Midbrain (tissue), 1 donor: ENCODE measurements at regions not wholly inside any gene's neighbourhood (a gene's known extent, or its start where the extent isn't known, plus 50 kb on each side); places are given as distances from the start of the nearest gene placed in this dataset.

ENCODE experiments used
- DNase-seq: peaks from one replicate; lab custom pipeline; 2025; lab: John Stamatoyannopoulos, UW

- DNase-seq, result no peak
Observed at GRCh38 chr9:16342246-16343020, 528.0 kb downstream of the BNC2 start.

DNA sequence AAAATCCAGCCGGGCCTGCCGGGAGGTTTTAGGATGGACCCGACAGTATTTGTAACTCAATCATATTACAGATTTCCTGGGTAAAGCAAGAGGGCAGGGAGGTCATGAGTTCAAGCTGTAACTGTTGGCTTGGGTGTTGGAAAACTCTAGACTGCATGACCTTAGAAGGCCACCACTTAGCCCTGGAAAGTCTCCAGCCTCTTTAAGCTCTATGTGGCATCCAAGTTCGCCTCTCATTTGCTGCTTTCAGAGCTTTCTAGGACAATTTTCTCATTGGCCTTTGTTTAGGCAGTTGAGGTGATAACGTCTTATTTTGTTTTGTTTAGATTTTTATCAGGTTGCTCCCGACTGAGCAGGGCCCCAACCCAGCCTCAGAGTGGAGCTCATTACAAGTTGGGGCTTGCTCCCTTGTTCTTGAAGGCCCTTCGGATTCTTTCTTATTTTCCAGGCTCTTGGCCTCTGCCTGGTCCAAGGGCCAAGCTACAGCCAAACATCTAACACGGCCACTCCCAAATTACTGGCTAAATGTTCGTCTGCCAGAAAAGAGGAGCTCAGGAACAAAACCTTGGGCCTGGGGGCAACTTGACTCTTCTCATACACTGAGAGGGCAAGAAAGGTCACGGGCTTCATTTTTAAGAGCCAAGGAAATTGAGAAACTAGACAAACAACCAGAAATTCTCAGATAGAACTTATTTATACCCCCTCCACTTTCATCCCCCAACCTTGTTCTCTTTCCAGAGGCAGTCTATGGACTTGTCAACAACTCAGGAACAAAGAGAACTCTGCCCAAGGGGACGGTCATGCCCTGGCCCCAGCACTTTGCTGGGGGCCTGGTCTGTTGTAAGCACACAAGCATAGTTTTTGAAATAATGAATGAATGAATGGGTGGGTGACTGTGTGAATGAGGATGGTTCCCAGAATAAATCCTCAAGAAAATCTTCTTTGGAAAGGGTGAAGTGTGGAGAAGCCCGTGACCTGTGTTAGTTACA lies 526.9 kb downstream of the BNC2 start:
- DNase-seq, result no peak

DNA sequence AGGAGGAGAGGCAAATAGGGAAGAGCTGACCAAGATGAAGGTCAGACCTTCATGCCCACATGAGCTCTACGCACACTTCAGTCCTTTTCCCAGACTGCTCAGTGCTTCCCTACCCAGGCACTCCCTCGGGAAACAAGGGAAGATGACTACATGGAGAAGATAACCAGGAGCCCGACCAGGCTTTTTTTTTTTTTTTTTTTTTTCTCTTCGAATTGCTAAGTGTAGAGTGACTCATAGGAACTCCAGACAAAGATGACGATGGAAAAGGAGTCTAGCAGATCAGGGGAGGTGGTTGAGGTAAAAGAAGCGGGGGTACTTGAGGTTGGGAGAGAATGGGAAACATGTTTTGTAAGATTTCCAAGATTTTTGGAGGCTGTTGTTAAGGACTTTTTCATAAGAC lies 526.1 kb downstream of the BNC2 start:
- DNase-seq, result no peak

GRCh38 chr9:16345902-16346301 lies 524.6 kb downstream of the BNC2 start:
- no peak for DNase-seq

DNA sequence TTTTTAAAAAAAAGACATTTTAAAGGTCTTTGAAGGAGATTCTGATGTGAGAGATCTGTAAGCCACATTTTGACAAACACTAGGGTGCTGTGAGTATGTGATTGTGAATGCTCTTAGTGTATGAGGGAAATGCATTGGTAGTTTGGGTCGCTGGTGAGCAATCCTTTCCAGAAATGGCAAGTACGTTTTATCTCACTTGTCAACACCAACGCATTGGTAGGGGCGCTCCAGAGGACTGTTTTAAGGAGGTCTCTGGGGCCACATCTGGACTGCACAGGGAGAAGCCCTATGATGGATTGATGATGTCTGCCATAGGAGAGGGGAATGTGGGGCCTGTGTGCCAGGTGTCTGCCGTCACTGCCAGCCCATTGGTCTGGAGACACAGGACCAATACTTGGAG lies 522.6 kb downstream of the BNC2 start:
- DNase-seq, result no peak

GRCh38 chr9:16348531-16348930 lies 521.9 kb downstream of the BNC2 start:
- DNase-seq, result no peak

DNA sequence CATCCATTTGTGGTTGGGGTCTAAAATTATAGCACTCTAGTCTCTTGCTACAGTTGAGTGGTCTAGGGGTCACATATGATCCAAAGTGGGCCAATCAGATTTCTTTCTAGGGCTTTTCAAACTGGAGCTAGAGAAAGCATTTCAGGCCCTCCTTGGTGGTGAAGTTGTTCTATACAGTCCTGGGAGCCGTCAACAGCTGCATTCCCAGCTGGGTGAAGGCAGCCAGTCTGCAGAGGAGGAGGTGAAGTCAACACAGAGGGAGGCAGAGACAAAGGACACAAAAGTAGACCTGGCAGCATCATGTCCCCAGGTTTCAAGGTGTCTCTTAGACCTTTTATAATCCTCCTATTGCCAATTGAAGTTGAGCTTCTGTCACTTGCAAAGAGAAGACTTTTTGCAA lies 518.2 kb downstream of the BNC2 start:
- DNase-seq, result no peak

GRCh38 chr9:16352791-16353401 lies 517.6 kb downstream of the BNC2 start:
- no peak for DNase-seq

GRCh38 chr9:16356196-16356765 lies 514.2 kb downstream of the BNC2 start:
- DNase-seq, result no peak

DNA sequence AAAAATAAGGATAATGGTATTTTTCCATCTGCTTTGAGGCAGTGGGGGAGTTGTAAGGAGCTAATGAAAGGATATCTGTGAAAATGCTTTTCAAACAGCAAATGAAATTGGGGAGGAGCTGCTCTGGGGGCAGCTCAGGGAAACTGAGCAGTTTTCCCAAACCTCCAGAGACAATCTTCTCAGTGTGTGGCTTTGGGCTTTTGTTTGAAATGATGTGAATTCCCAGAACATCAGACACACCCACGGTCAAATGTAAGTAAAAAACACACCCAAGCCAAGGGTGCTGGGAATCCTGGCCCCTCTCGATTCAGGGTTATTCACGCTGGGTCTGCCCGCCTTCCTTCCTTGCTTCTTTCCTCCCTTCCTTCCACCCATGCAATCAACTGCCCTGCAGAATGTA lies 512.6 kb downstream of the BNC2 start:
- DNase-seq, result no peak

DNA sequence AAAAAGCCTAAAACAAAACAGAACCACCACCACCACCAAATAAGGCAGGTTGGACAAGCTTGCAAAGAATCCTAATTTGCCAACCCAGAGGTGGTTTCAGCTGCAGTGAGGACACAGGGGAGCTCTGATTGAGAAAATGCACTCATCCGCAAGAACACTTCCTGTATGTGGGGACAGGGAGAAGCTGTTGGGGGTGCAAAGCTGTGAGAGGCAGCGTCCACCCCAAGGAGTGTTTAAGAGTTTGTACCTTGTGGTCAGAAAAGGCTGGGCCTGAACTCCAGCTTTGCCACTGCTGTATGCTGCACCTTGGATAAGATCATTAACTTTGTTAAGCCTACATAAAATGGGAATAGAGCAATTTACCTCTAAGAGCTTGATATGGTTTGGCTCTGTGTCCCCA lies 511.7 kb downstream of the BNC2 start:
- no peak for DNase-seq
